Right lobe of liver (tissue), 6 donors: ENCODE measurements at regions not wholly inside any gene's neighbourhood (a gene's known extent, or its start where the extent isn't known, plus 50 kb on each side); places are given as distances from the start of the nearest gene placed in this dataset.
"Not testable (repeated sequence)": the region's sequence is repeated elsewhere in the genome, so short reads cannot be mapped to it uniquely, and the experiment has no call there.

Experiments used
- ATAC-seq, 4 donors: fragments of 200-7000 bp; cut with Tn5 transposase; one replicate each; pipeline ENCODE4 v1.9.1; 2020; ENCODE audit warnings: mild to moderate bottlenecking in 4 of 4, moderate library complexity in 4 of 4
- DNase-seq, 3 donors: peaks; one replicate each; pipeline ENCODE4 v3.0.0-alpha.2; 2020
- H3K27ac ChIP-seq, 3 donors: fragments of 200-600 bp; one replicate each; pipeline ENCODE4 v1.8.0; 2022
- H3K27me3 ChIP-seq, 2 donors: fragments of 200-600 bp; one replicate each; pipeline ENCODE4 v1.8.0; 2022
- H3K36me3 ChIP-seq, 4 donors: fragments of 200-600 bp; sonication (generic) in 1 of 4; one replicate each; pipeline versions ENCODE4 v1.5.1 to v1.8.0; 2017 to 2022; ENCODE audit warnings: control low read depth in 1 of 4
- H3K4me1 ChIP-seq, 4 donors: fragments of 200-600 bp; sonication (generic) in 1 of 4; one replicate each; pipeline versions ENCODE4 v1.5.1 to v1.8.0; 2017 to 2022; ENCODE audit warnings: control low read depth in 1 of 4
- H3K4me3 ChIP-seq, 3 donors: fragments of 200-600 bp; one replicate each; pipeline ENCODE4 v1.8.0; 2022
- H3K9me3 ChIP-seq, 4 donors: fragments of 200-600 bp; sonication (generic) in 1 of 4; one replicate each; pipeline versions ENCODE4 v1.5.1 to v1.8.0; 2017 to 2022; ENCODE audit warnings: control low read depth in 1 of 4
- POLR2A ChIP-seq: fragments of 450-650 bp; IDR thresholded peaks from one replicate; pipeline ENCODE4 v1.6.1; 2017; ENCODE audit warnings: antibody characterized with exemption, mild to moderate bottlenecking
- WGBS: methylation state at CpG from one replicate; pipeline ENCODE4 v1.1.6; 2018; ENCODE audit warnings: low coverage, low lambda C conversion rate; ENCODE audit not compliant: insufficient coverage; ENCODE audit errors: missing lambda C conversion rate; 5-methylcytosine and 5-hydroxymethylcytosine counted together
- intact Hi-C, 2 donors: fragments of 100-400 bp; cut with DNase I; formaldehyde crosslinking; loops; one replicate each; pipeline versions ENCODE4 v1.11.2 to v1.14.1; 2022
- TF ChIP-seq, protein P1 (sequence below), 4 donors: fragments of 200-600 bp in 3 of 4; fragments of 450-650 bp in 1 of 4; IDR thresholded peaks; one replicate each; pipeline versions ENCODE4 v1.5.1 to v1.8.0; 2016 to 2022; ENCODE audit warnings: antibody characterized with exemption in 4 of 4, mild to moderate bottlenecking in 2 of 4
- donor health status: DM: no; HTN: yes; CAD: no.
- donor health status: DM: no; HTN: no; CAD: no.
- donor health status: DM: no; HTN: no; CAD: no.
- donor health status: DM: no; HTN: yes; CAD: no.
- donor health status: DM: no; HTN: yes; CAD: no.

DNA sequence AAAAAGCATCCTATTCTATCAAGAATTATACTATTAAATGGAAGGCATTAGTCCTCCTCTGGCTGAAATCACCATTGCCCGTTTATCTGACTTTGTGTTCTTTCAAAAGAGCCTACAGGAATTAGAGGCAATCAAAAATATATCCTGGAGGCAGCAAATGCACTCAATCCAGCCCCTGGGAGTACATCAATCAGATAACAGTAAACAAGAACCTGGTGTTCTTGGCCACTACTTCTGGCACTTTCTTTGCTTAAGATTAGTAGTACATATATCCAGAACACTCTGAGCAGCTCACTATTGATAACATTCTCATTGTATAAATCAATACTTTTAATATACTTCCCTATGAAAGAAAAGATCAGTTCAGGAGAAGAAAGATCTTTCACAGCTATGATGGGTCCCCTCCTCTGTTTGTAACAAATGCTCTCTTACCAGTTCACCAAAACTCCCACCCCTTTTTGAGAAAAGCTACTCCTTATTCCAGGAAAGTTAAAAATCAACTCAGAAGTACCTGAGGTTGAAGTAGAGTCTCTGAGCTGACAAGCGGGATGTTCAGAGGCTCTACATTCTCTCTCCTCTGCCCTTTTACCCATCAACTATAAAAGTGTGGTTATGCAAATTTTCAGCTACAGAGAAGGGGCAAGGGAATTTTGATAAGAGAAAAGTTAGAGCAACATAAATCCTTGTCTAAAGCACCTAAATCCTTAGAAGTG, 176.0 kb downstream of the COX18 start:
- Histone ChIP-seq H3K36me3 (no peaks in the 10 kb centered on the region), H3K4me3 (no peak overlapping the region), H3K27ac (peak overlapping the region in 1 of 3 donors; percentile 63), H3K9me3 (no peaks in the 10 kb centered on the region), H3K27me3 (no peaks in the 10 kb centered on the region), H3K4me1 (peaks cover 0 to 31% (median 17%) of the 10 kb centered on the region in 4 donors)
- ATAC-seq (peak; percentile 38 to 86 (median 70)), DNase-seq (no peak)
- intact Hi-C loops: no loop called here
- 28% methylated on average over 2 of the region's 2 CpGs for WGBS
- TF ChIP-seq, protein P1, sequence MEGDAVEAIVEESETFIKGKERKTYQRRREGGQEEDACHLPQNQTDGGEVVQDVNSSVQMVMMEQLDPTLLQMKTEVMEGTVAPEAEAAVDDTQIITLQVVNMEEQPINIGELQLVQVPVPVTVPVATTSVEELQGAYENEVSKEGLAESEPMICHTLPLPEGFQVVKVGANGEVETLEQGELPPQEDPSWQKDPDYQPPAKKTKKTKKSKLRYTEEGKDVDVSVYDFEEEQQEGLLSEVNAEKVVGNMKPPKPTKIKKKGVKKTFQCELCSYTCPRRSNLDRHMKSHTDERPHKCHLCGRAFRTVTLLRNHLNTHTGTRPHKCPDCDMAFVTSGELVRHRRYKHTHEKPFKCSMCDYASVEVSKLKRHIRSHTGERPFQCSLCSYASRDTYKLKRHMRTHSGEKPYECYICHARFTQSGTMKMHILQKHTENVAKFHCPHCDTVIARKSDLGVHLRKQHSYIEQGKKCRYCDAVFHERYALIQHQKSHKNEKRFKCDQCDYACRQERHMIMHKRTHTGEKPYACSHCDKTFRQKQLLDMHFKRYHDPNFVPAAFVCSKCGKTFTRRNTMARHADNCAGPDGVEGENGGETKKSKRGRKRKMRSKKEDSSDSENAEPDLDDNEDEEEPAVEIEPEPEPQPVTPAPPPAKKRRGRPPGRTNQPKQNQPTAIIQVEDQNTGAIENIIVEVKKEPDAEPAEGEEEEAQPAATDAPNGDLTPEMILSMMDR (IDR thresholded peaks at IDR 0.05): no peak
- no peak for TF ChIP-seq POLR2A

DNA sequence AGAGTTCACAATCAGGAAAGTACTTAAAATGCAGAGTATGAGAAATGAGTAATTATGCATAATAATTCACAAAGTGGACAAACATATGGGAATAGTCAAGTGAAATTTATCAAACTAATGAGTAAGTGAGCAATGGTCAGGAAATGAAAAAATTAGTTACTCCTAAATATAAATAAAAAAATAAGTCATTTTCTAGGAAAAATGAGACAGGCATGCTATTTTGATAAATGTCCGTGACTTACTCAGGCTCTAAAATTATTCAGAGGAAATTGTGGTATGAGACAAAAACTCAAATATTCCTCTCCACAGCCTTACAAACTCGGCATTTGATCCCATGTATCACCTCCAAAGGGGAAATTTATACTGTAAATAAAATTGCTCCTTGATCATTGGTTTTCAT, 181.2 kb downstream of the COX18 start:
- H3K4me3 ChIP-seq: no peak overlapping the region
- no peak overlapping the region for H3K27ac ChIP-seq
- ATAC-seq: no peak
- 43% methylated on average over 2 of the region's 2 CpGs for WGBS
- DNase-seq: no peak
- no peaks in the 10 kb centered on the region for H3K36me3 ChIP-seq
- TF ChIP-seq POLR2A: no peak
- TF ChIP-seq, protein P1 (IDR thresholded peaks at IDR 0.05): no peak
- H3K4me1 ChIP-seq: peaks cover 0 to 17% (median 6%) of the 10 kb centered on the region in 4 donors
- H3K9me3 ChIP-seq: no peaks in the 10 kb centered on the region
- intact Hi-C loops: no loop called here
- H3K27me3 ChIP-seq: no peaks in the 10 kb centered on the region

DNA sequence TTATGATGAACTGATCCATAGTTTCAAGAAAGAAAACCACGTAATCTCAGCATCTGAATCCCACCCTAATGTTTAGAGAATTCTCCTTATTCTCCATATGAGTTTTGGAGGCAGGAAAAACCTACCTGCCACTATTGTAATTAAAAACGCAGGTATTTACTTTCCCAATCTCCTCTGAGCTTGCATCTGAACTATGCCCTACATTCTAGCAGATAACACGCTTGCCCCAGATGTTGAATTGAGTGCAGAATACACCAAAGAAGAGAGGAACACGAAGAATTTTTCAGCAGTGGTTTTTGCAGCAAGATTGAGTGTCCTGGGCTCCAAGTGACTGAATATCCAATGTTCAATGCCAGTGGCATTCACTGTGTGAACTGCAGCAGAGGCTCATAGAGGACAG, 182.4 kb downstream of the COX18 start:
- intact Hi-C loops: no loop called here
- Histone ChIP-seq H3K27ac (no peak overlapping the region), H3K4me3 (no peak overlapping the region), H3K9me3 (no peaks in the 10 kb centered on the region), H3K36me3 (no peaks in the 10 kb centered on the region), H3K4me1 (peaks cover 0 to 7% (median 0%) of the 10 kb centered on the region in 4 donors), H3K27me3 (no peaks in the 10 kb centered on the region)
- 36% methylated on average over 4 of the region's 4 CpGs for WGBS
- TF ChIP-seq POLR2A: no peak
- TF ChIP-seq, protein P1 (IDR thresholded peaks at IDR 0.05): no peak
- DNase-seq (no peak), ATAC-seq (peak; percentile 61 to 82 (median 79))

DNA sequence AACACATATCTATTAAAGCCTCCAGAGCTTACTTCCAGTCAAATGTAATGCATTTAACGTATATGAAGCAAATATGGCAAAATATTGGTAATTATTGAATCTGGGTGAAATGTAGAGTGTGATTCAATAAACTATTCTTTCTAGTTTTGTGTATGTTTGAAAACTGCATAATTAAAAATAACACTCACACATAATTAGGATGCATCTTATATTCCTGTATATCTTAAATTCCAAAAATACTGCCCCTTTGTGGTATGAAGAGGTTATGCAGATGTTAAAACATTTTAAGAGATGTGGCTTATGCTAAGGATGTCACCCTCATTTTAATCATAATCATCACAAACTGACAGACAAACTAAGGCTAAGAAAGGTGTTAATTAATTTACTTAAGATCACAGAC, 182.9 kb downstream of the COX18 start:
- 71% methylated on average over 1 of the region's 1 CpG for WGBS
- peaks cover 0 to 7% (median 0%) of the 10 kb centered on the region in 4 donors for H3K4me1 ChIP-seq
- ATAC-seq (no peak), DNase-seq (no peak)
- TF ChIP-seq, protein P1 (IDR thresholded peaks at IDR 0.05): peak in 2 of 4 donors; percentile 7 to 13
- no peak for TF ChIP-seq POLR2A
- no peak overlapping the region for H3K4me3 ChIP-seq
- intact Hi-C loops: no loop called here
- H3K36me3 ChIP-seq: no peaks in the 10 kb centered on the region
- H3K27ac ChIP-seq: no peak overlapping the region
- H3K9me3 ChIP-seq: no peaks in the 10 kb centered on the region
- no peaks in the 10 kb centered on the region for H3K27me3 ChIP-seq

DNA sequence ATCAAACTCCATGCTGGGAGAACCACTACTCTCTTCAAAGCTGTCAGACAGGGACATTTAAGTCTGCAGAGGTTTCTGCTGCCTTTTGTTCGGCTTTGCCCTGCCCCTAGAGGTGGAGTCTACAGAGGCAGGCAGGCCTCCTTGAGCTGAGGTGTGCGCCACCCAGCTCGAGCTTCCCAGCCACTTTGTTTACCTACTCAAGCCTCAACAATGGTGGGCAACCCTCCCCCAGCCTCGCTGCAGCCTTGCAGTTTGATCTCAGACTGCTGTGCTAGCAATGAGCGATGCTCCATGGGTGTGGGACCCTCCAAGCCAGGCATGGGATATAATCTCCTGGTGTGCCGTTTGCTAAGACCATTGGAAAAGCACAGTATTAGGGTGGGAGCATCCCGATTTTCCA, 185.3 kb downstream of the COX18 start:
- H3K36me3 ChIP-seq, DNase-seq, intact Hi-C loops, H3K4me1 ChIP-seq, H3K27me3 ChIP-seq, H3K4me3 ChIP-seq, H3K27ac ChIP-seq, H3K9me3 ChIP-seq, ATAC-seq: not testable (repeated sequence)
- WGBS: 94% methylated on average over 4 of the region's 7 CpGs
